Stimulated activated CD4-positive, alpha-beta T cell treated with anti-CD3 and anti-CD28 coated beads, Interleukin-4, amount 100 ng/mL, for 24 hours (primary cell): ENCODE measurements at regions not wholly inside any gene's neighbourhood (a gene's known extent, or its start where the extent isn't known, plus 50 kb on each side); places are given as distances from the start of the nearest gene placed in this dataset.
"Not testable (repeated sequence)": the region's sequence is repeated elsewhere in the genome, so short reads cannot be mapped to it uniquely, and the experiment has no call there.

ENCODE experiments used
- DNase-seq: peaks from one replicate; pipeline ENCODE4 v3.0.0-alpha.2; 2020

DNA sequence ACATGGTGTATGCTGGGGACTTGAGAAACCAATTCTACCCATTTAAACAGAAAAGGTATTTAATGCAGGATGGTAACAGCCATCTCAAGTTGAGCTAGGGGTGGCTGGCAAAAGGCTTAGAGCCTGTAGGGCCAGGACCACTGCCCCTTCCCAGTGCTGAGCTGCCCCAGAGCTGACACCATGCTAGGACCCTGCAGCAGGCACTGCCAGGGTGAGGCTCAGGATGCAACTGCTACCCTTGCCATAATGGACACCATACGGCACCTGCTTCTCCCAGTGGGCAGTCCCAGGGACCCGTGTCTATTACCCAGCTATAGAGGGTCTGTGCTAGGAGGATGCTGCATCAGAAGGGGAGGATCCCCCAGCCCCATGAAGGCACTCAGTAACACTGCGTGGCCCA is 160.7 kb upstream of the ADCY1 start:
- no peak for DNase-seq

DNA sequence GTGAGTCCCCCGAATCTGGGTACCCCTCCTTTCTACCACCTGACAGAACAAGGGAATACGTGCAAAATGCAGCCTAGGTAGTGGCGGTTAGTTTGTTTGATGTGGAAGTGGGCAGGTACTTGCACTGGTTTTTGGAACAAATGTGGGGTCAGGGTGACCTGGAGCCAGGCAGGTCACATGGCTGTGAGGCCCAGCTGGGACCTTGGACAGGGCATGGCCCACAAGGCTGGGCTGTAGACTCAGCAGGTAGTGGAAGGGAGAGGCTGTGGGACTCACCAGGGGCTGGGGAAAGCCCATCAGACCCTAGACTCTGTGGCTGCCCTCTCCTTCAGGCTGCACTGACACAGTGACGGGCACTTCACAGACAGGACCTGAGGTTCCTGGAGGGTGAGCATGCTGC is 159.9 kb upstream of the ADCY1 start:
- no peak for DNase-seq

DNA sequence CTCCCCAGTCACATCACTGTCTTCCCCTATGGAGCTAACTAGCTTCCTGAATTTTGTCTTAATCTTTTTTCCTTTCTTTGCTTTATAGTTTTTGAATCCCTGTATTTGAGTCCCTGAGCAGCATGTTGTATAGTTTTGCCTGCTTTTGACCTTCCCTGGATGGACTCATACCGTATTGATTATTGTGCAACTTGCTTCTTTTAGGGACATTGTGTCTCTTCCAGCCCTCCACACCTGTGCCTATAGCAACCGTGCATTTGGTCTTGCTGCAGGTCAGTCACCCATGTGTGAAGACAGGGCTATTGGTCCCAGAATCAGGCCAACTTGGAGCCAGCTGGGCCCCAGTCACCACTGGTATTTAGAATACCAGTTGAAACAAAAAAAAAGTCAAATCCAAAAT is 158.9 kb upstream of the ADCY1 start:
- no peak for DNase-seq

DNA sequence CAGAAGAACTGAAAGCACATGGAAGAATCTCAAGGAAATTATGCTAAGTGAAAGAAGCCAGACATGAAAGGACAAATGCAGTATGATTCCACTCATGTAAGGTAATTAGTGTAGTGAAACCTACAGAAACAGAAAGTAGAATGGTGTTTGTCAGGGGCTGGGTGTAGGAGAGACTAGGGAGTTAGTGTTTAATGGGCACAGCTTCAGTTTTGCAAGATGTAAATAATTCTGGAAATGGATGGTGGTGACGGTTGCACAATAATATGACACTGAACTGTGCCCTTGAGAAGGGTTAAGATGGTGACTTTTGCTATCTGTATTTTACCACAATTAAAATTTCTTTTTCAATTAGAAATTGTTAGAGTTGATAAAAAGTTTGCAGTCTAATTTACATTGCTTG is 157.3 kb upstream of the ADCY1 start:
- DNase-seq: no peak

DNA sequence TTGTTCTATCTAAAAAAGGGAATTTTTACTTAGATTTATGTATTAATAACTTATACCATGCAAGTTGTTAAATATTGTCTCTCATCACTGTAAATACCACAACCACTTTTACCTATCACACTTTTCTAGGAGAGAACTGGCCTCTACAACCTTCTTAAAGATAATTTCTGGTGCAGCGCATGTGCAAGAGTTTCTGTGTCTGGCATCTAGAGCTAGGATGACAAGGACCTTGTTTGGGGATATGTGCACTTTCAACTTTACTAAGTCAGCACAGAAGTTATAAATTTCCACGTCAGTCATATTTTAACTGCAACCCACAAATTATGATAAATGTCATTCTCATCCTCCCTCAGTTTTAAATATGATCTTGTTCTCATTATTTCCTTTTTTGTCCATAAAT is 156.9 kb upstream of the ADCY1 start:
- no peak for DNase-seq

DNA sequence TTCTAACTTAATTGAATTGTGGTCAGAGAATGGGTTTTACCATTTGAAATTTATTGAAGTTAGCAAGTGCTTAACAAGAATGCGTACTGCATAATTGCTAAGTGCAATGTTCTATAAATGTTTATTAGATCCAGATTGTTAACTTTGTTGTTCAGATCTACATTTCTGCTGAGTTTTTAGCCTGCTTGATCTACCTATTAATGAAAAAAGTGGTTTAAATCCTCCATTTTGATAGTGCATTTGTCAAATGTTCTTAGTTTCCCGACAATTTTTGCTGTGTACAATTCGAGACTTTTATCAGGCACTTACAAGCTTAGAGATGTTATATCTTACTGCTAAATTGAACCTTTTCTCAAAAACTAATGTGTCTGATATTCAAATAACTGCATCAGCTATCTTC is 156.4 kb upstream of the ADCY1 start:
- no peak for DNase-seq

- no peak for DNase-seq
Observed at GRCh38 chr7:45420843-45421495, 153.2 kb upstream of the ADCY1 start.

DNA sequence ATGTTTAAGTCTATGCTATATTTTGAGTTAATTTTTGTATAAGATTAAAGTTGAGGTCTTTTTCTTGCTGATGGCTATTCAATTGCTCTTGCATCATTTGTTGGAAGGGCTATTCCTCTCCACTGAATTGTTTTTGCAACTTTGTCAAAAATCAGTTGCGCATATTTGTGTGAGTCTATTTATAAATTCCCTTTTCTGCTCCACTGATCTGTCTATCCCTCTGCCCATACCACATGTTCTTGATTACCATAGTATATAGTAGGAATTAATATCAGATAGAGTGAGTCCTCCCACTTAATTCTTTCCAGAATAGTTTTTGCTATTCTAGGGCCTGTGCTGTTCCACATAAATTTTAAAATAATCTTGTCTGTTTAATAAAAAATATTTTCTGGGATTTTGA is 152.4 kb upstream of the ADCY1 start:
- DNase-seq: no peak

DNA sequence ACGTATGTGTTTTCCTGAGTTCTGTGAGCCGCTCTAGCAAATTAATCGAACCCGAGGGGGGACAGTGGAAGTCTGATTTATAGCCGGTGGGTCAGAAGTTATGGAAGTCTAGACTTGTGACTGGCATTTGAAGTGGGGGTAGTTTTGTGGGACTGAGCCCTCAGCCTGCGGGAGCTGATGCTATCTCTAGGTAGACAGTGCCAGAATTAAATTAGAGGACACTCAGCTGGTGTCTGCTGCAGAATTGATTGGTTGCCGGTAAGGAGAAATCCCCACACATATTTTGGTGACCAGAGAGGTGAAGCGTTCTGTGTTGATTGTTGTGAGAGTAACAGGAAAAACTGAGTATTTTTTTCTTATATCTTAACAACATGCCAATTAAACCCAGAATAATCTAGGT is 143.8 kb upstream of the ADCY1 start:
- DNase-seq: no peak

DNA sequence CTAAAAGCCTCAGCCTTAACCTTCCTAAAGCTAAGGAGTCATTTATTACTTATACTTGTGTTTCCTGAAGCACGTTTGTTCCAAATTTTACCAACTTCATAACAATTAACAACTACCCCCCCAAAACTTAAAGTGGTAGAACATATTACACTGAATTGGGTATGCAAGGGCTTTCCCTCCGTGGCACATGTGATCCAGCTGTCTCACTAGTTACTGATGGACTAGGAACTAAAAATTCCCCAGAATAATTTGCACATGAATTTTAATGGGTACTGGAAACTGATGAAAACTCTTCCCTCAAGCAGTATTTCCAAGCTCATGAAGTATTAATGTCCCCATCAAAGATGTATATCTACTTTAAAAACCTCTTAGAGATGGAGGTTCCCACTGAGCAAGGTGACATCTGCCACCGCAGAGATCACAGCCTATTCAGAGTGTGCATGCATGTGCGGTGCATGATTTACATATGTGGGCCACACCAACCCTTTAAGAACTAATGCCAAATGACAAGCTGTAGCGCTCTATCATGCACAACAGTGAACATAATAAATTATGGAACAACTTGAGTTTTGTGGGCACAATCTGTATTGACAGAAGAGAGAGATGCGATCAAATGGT is 139.9 kb upstream of the ADCY1 start:
- no peak for DNase-seq

GRCh38 chr7:45435131-45435530 is 139.0 kb upstream of the ADCY1 start:
- no peak for DNase-seq

DNA sequence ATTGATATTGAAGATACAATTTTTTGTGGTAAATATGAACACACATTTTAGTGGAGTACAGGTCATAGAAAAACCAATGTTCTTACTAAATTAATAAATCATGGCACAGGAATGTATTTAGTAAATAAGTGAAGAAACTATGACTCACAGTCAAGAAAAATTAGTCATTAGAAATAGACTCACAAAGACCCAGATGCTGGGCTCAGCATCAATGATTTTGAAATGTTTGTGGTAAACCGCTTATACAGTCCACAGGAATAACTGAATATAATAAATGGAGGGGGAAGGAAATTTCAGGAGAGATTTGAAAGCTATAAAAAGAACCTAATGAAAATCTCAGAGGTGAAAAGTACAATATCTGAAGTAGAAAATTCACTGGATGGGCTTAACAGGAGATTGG is 138.3 kb upstream of the ADCY1 start:
- DNase-seq: no peak

- DNase-seq: not testable (repeated sequence)
Observed at GRCh38 chr7:45440776-45441175, 133.4 kb upstream of the ADCY1 start.

DNA sequence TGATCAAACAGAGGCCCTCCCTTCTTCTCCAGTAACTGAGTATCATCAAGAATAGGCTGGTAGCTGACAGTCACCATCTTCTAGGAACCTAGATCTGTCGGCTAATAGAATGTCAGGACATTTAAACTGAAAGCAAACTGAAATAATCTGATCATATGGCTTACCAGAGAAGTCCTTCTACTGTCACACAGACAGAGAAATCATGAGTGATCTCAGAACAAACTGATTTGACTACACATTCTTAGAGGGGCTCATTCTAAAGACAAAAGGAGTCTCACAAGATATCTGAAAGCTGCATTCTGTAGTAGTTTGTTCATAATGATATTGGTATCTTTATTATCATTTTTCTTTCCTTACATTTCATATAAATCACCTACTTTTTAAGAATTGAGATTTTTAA is 130.9 kb upstream of the ADCY1 start:
- DNase-seq: no peak

- no peak for DNase-seq
Observed at GRCh38 chr7:45446195-45446944, 127.8 kb upstream of the ADCY1 start.

DNA sequence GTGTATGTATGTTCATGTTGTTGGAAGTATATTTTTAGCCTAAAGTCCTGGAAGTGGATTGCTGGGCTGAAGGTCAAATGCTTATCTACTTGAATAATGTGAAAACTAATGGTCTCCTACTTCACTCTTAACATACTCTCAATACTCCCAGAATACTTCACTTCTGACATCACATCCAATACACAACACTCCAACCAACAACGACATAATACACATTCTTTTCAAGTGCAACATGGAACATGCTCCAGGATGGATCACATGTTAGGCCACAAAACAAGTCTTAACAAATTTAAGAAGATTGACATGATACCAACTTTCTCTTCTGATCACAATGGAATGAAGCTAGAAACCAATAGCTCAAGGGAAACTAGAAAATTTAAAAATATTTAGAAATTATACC is 126.9 kb upstream of the ADCY1 start:
- no peak for DNase-seq

GRCh38 chr7:45450571-45451204 is 123.5 kb upstream of the ADCY1 start:
- DNase-seq: no peak

DNA sequence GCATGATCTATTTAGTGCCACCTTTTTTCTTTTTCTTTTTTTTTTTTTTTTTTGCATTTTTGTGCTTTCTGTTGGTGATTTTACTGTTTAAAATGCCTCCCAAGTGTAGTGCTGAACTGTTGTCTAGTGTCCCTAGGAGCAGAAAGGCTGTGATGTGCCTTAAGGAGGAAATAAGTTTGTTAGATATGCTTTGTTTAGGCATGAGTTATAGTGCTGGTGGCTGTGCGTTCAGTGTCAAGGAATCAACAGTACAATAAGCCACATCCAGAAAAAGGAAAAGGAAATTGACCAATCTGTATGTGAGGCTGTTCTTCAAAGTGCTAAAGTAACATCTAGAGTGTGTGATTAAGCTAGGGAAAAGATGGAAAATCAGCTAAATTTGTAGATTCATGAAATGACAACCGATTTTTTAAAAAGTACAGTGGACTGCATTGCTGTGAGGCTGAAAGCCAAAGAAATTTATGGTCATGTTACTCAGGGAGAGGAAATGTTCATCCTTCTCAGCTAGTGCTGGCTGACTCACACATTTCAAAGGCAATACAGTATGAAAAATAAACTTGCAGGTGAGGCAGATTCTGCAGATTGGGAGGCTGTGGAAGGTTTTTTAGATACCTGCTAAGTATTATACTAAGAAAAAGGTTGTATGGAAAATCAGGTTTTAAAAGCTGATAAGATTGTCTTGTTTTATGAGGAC is 122.7 kb upstream of the ADCY1 start:
- DNase-seq: no peak

DNA sequence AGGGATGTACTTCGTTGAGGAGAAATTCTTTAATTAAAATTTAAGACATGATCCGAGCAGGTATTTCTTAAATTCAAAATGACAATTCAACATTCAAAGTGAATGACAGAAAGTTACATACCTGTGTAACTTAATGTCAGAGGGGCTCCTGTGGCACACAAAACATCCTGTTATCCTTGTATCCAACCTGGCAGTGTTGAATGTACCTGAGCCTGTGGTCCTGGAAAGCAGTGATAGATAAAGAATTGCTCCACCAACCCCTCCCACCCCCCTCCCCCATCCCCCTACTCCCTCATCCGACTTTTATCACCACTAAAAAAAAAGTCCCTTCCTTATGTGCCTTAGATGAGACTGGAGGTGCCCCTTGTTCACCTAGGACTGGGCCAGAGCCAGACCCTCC is 119.4 kb upstream of the ADCY1 start:
- no peak for DNase-seq

DNA sequence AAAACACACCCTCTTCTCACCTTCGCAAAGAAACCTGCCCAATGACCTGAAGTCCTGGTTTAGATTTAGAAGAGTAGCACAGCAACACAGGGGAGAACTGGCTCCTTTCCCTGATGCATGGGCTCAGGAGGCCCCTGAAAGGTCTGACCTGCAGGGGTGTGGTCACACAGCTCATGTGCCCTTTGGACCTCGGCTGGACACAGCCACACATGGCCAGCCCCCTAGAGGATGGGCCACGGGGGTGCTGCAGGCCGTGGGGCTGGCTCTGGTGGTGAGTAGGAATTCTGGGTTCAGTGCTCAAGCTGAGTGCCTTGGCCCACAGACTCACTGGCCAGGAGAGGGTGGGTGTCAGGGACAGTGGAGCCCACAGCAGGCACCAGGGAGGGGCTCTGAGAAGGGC is 118.5 kb upstream of the ADCY1 start:
- no peak for DNase-seq

- DNase-seq: no peak
Observed at GRCh38 chr7:45456105-45456504, 118.1 kb upstream of the ADCY1 start.

DNA sequence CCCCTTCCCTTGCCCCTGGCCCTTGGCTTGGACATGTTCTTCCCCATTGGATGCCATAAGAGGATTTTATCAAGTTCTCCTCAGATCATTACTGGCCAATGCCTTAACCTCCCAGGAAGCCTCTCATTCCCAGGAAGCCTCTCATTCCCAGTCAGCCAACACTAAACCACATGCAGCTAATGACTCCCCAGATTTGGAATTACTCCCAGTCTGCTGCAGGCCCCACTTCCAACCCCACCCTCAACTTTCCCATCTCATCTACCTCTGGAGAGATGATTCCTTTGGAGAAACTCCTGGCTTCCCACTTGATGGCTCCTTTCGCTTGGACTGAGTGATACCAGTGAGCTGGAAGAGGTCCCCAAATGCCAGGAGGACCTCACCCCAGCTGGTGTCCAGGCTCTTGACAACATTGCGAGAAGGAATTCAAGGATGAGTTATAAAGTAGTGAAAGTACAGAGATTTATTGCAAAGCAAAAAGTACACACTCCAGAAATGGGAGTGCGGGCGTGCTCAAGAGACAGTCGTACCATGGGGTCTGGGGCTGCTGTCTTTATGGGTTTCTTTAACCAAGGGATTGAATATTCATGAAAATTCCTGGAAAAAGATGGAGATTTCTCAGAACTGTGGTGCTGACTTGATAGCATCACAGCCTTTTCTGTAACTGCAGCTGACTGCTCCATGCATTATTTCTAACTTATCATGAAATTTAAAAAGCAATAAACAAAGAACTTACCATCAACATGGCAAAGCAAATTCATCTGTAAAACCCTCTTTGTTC is 117.2 kb upstream of the ADCY1 start:
- no peak for DNase-seq

DNA sequence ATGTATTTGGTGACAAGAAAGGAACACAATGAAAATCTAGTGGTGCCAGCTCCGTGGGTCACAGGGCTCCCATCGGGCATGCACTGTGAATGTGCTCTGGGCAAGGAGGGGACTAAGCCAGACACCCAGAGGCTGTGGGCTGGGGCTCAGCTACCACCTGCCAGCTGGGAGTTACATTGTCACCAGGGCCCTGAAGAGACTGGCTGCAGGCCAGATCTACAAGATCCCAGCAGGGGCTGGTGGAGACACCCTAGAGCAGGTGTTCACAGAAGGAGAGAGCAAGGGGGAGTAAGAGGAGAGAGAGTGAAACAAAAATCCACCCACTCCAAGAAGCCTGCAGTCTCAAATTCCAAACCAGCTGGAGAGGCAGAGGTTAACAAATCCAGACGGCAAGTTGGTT is 116.6 kb upstream of the ADCY1 start:
- DNase-seq: no peak
